ENCODE measurements at regions not wholly inside any gene's neighbourhood (a gene's known extent, or its start where the extent isn't known, plus 50 kb on each side); places are given as distances from the start of the nearest gene placed in this dataset.

- DNase-seq (ENCODE audit: unreplicated experiment): no peak
- H3K27ac Mint-ChIP-seq (ENCODE audit: low read depth, unreplicated experiment): no peak overlapping the region
- no peak for TF ChIP-seq CTCF (IDR thresholded peaks at IDR 0.05; ENCODE audit: unreplicated experiment)
- BruUV-seq (replicated peaks): no TSS peak
- H3K36me3 Mint-ChIP-seq (ENCODE audit: insufficient read depth, unreplicated experiment): peaks cover 6% of the 10 kb centered on the region
- no peak overlapping the region for H3K4me3 Mint-ChIP-seq (ENCODE audit: unreplicated experiment)
- H3K27me3 Mint-ChIP-seq (ENCODE audit: insufficient read depth, unreplicated experiment): no peaks in the 10 kb centered on the region
- intact Hi-C loops (cut with micrococcal nuclease): no loop called here
- ChIA-PET POLR2A (no interaction called here), CTCF (interaction anchor here (0.5 to 0.7 kb wide), 2 partner anchors 10 to 463 kb away, joined by 3 read pairs; no protein-coding TSS in a partner anchor)
- H3K9me3 Mint-ChIP-seq (ENCODE audit: unreplicated experiment): peaks cover 47% of the 10 kb centered on the region
- H3K4me1 Mint-ChIP-seq (ENCODE audit: insufficient read depth, unreplicated experiment): no peaks in the 10 kb centered on the region
Observed at GRCh38 chr17:33416131-33416530, 123.0 kb upstream of the ASIC2 start.

- no peak for TF ChIP-seq CTCF (IDR thresholded peaks at IDR 0.05; ENCODE audit: unreplicated experiment)
- peaks cover 29% of the 10 kb centered on the region for H3K9me3 Mint-ChIP-seq (ENCODE audit: unreplicated experiment)
- no peak for DNase-seq (ENCODE audit: unreplicated experiment)
- no peaks in the 10 kb centered on the region for H3K4me1 Mint-ChIP-seq (ENCODE audit: insufficient read depth, unreplicated experiment)
- peaks cover 6% of the 10 kb centered on the region for H3K36me3 Mint-ChIP-seq (ENCODE audit: insufficient read depth, unreplicated experiment)
- no TSS peak for BruUV-seq (replicated peaks)
- intact Hi-C loops (cut with micrococcal nuclease): no loop called here
- POLR2A ChIA-PET: no interaction called here
- H3K27me3 Mint-ChIP-seq (ENCODE audit: insufficient read depth, unreplicated experiment): no peaks in the 10 kb centered on the region
- CTCF ChIA-PET: no interaction called here
- no peak overlapping the region for H3K27ac Mint-ChIP-seq (ENCODE audit: low read depth, unreplicated experiment)
- no peak overlapping the region for H3K4me3 Mint-ChIP-seq (ENCODE audit: unreplicated experiment)
Observed at GRCh38 chr17:33421933-33422332, 128.8 kb upstream of the ASIC2 start.

GRCh38 chr17:33433581-33433980, 140.5 kb upstream of the ASIC2 start:
- no peak for DNase-seq (ENCODE audit: unreplicated experiment)
- no peak overlapping the region for H3K27ac Mint-ChIP-seq (ENCODE audit: low read depth, unreplicated experiment)
- H3K9me3 Mint-ChIP-seq (ENCODE audit: unreplicated experiment): peaks cover 27% of the 10 kb centered on the region
- ChIA-PET POLR2A (interaction anchor here (0.7 kb wide), 1 partner anchor 496 kb away, joined by 4 read pairs; no protein-coding TSS in a partner anchor), CTCF (no interaction called here)
- H3K27me3 Mint-ChIP-seq (ENCODE audit: insufficient read depth, unreplicated experiment): no peaks in the 10 kb centered on the region
- no peak for TF ChIP-seq CTCF (IDR thresholded peaks at IDR 0.05; ENCODE audit: unreplicated experiment)
- no peak overlapping the region for H3K4me3 Mint-ChIP-seq (ENCODE audit: unreplicated experiment)
- H3K4me1 Mint-ChIP-seq (ENCODE audit: insufficient read depth, unreplicated experiment): no peaks in the 10 kb centered on the region
- no peaks in the 10 kb centered on the region for H3K36me3 Mint-ChIP-seq (ENCODE audit: insufficient read depth, unreplicated experiment)
- intact Hi-C loops (cut with micrococcal nuclease): no loop called here
- no TSS peak for BruUV-seq (replicated peaks)

- peaks cover 36% of the 10 kb centered on the region for H3K9me3 Mint-ChIP-seq (ENCODE audit: unreplicated experiment)
- H3K4me1 Mint-ChIP-seq (ENCODE audit: insufficient read depth, unreplicated experiment): no peaks in the 10 kb centered on the region
- ChIA-PET CTCF (no interaction called here), POLR2A (interaction anchor here (0.7 kb wide), 1 partner anchor 310 kb away, joined by 3 read pairs; no protein-coding TSS in a partner anchor)
- BruUV-seq (replicated peaks): no TSS peak
- no peaks in the 10 kb centered on the region for H3K36me3 Mint-ChIP-seq (ENCODE audit: insufficient read depth, unreplicated experiment)
- TF ChIP-seq CTCF (IDR thresholded peaks at IDR 0.05; ENCODE audit: unreplicated experiment): no peak
- no peaks in the 10 kb centered on the region for H3K27me3 Mint-ChIP-seq (ENCODE audit: insufficient read depth, unreplicated experiment)
- no peak for DNase-seq (ENCODE audit: unreplicated experiment)
- H3K27ac Mint-ChIP-seq (ENCODE audit: low read depth, unreplicated experiment): no peak overlapping the region
- no peak overlapping the region for H3K4me3 Mint-ChIP-seq (ENCODE audit: unreplicated experiment)
- intact Hi-C loops (cut with micrococcal nuclease): no loop called here
Observed at GRCh38 chr17:33434841-33435240, 141.7 kb upstream of the ASIC2 start.

All from MCF 10A (cell line).